A549 (cell line): ENCODE measurements at regions not wholly inside any gene's neighbourhood (a gene's known extent, or its start where the extent isn't known, plus 50 kb on each side); places are given as distances from the start of the nearest gene placed in this dataset.

ENCODE experiments used
- ATOH8 ChIP-seq: fragments of 250-450 bp; sonication (Bioruptor Pico); IDR thresholded peaks from 2 replicates; pipeline ENCODE4 v1.5.0; 2020; ENCODE audit warnings: low read depth, mild to moderate bottlenecking, moderate library complexity
- CEBPB ChIP-seq, 2 experiments: fragments of >200 bp in 1 of 2; sonication (Bioruptor Twin) in 1 of 2; formaldehyde crosslinking in 1 of 2; IDR thresholded peaks; 2 replicates each; pipeline ENCODE4 v1.6.1; 2012 to 2016
- CHD4 ChIP-seq: fragments of 200-600 bp; sonication (generic); IDR thresholded peaks from 2 replicates; pipeline ENCODE4 v1.6.1; 2016; ENCODE audit warnings: antibody characterized with exemption, mild to moderate bottlenecking, borderline replicate concordance
- CTCF ChIP-seq: fragments of >200 bp; sonication (Bioruptor Twin); formaldehyde crosslinking; IDR thresholded peaks from 3 replicates; pipeline ENCODE4 v1.5.1; 2016
- MAX ChIP-seq: IDR thresholded peaks from 2 replicates; pipeline ENCODE4 v1.6.1; 2012
- RNF2 ChIP-seq: fragments of 200-600 bp; sonication (generic); IDR thresholded peaks from 2 replicates; pipeline ENCODE4 v1.6.1; 2016; ENCODE audit warnings: low read depth, mild to moderate bottlenecking, antibody characterized with exemption, moderate library complexity, borderline replicate concordance
- USF2 ChIP-seq: fragments of 450-650 bp; IDR thresholded peaks from 2 replicates; pipeline ENCODE4 v1.6.1; 2014; ENCODE audit warnings: antibody characterized with exemption

GRCh38 chr9:103730866-103731265 lies 363.2 kb upstream of the SMC2 start:
- TF ChIP-seq RNF2 (no peak), ATOH8 (CRISPR knock-in tag) (no peak), CEBPB (IDR thresholded peaks at IDR 0.05) (no peak), CTCF (no peak), USF2 (no peak), CHD4 (no peak), MAX (no peak)
